PC-3 (cell line): ENCODE measurements at regions not wholly inside any gene's neighbourhood (a gene's known extent, or its start where the extent isn't known, plus 50 kb on each side); places are given as distances from the start of the nearest gene placed in this dataset.

Experiments
- EZH2phosphoT487 ChIP-seq: fragments of 300-600 bp; sonication (generic); IDR thresholded peaks from 2 replicates; pipeline ENCODE4 v1.6.1; 2018; ENCODE audit warnings: mild to moderate bottlenecking, antibody characterized with exemption, low read length, borderline replicate concordance
- TF ChIP-seq, protein P1 (sequence below): fragments of 300-600 bp; sonication (generic); conservative IDR thresholded peaks from 2 replicates; pipeline ENCODE4 v1.5.1; 2017; ENCODE audit warnings: antibody characterized with exemption, low read depth, mild to moderate bottlenecking, low read length

DNA sequence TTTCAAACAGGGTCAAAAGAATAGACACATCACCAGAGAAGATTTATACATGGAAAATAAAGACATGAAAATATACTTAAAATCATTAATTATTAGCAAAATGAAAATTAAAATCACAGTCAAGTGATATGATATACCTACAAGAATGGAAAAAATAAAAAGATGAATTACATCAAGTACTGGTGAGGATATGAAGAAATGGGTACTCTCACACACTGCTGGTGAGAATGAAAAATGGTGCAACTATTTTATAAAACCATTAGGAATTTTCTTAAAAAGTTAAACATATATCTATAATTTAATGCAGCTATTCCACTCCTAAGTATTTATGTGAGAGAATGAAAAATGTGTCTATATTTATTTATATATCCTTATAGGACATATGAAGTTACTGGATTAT lies 136.3 kb upstream of the GRIK2 start:
- TF ChIP-seq, protein P1, sequence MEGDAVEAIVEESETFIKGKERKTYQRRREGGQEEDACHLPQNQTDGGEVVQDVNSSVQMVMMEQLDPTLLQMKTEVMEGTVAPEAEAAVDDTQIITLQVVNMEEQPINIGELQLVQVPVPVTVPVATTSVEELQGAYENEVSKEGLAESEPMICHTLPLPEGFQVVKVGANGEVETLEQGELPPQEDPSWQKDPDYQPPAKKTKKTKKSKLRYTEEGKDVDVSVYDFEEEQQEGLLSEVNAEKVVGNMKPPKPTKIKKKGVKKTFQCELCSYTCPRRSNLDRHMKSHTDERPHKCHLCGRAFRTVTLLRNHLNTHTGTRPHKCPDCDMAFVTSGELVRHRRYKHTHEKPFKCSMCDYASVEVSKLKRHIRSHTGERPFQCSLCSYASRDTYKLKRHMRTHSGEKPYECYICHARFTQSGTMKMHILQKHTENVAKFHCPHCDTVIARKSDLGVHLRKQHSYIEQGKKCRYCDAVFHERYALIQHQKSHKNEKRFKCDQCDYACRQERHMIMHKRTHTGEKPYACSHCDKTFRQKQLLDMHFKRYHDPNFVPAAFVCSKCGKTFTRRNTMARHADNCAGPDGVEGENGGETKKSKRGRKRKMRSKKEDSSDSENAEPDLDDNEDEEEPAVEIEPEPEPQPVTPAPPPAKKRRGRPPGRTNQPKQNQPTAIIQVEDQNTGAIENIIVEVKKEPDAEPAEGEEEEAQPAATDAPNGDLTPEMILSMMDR = no peak
- no peak for TF ChIP-seq EZH2phosphoT487
